Myocyte (in vitro differentiated cells): ENCODE measurements at regions not wholly inside any gene's neighbourhood (a gene's known extent, or its start where the extent isn't known, plus 50 kb on each side); places are given as distances from the start of the nearest gene placed in this dataset.
"Not testable (repeated sequence)": the region's sequence is repeated elsewhere in the genome, so short reads cannot be mapped to it uniquely, and the experiment has no call there.

Source experiments
- DNase-seq: peaks from one replicate; pipeline ENCODE4 v3.0.0-alpha.2; 2012; ENCODE audit warnings: low read depth

DNA sequence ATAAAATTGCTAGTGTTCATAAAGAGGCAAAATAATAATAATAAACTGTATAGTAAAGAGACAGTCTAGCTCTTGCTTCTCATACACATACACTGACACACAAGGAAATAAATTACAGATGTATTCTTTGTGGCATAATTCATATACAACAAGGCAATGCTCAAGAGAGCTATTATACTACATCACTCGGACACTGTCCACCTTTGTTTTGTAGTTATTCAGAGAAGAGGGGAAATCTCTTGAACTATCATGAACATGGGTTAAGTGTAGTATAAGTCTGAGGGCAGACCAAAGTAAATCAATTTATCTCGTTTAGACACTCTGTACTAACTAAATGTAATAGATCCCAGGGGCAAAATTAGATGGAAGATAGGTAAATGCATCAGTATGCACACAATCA is 72.7 kb upstream of the PHIP start:
- no peak for DNase-seq

DNA sequence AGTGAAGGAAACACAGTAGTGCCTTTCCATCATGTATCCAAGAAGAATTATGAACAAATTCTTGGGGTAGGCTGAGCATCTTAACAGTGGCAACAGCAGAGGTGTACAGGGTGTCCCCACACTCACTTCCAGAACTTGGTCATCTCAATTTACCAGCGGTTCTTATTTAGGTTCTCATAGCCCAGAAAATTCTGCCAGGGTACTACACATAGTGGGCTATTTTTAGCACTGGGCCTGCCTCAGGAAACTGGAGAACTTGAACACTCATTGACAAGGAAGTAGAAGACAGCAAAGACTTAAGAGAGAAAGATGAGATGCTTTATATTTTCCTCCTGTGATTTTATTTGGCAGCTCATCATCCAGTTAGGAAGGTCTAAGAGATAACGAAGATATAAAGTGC is 71.8 kb upstream of the PHIP start:
- peak; percentile 27 for DNase-seq

DNA sequence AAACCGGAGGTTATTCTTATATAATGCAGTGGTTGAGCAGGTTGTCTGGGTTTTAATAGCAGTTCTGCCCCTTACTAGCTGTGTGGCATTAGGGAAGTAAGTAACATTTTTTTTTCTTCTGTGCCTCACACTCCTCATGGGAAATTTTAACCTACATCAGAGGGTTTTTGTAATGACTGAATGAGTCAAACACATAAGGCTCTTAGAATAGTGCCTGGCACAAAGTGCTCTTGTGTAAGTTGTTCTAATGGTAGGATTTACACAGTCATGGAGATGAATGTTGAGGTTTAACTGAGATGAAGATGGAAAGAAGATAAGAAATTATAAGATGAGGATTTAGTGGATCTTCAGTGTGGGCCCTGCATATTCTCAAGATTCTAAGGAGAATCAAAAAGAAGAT is 68.4 kb upstream of the PHIP start:
- DNase-seq: no peak

DNA sequence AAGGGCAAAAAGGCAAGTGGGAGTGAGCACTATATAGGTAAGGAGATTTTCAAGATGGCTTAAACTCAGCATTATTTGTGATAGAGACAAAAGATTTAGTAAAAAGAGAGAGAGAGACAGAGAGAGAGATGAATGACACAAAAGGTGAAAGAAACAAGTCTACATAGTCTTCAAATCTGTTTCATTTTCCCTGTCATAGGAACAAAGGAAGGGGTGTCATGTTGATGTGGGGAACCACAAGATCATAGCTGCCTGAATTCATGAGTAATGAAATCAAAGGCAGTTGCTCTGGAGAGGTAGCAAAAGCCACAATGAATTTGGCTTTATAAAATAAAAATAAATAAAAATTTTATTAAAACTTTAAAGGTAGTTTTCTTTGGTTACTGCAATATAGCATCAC is 67.2 kb upstream of the PHIP start:
- DNase-seq: peak; percentile 45

DNA sequence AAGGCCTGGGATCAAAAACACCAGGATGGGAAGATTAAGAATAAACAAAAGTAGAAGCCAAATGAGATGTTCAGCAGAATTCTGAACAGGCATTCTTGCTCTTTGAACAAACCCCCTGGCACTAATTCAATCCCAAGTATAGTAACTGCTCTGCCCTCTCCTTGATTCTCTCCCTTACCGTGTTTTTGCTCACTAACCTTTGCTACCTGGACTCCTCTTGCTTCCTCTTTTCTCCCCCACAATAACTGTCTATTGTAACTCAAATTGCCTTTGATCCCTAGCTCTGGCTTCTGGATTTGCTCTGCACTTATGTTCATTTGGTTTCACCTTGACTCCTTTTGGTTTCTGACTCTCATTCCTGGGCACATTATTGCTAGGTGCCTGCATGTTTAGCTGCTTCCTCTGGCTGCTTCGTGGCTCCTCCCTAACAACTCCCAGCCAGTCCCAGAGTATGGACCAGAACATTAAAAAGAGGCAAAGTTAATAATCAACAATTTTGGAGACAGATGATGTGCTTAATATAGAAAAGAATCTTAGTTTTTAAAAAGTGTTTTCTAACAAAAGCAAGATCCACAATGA is 65.4 kb upstream of the PHIP start:
- DNase-seq: no peak

DNA sequence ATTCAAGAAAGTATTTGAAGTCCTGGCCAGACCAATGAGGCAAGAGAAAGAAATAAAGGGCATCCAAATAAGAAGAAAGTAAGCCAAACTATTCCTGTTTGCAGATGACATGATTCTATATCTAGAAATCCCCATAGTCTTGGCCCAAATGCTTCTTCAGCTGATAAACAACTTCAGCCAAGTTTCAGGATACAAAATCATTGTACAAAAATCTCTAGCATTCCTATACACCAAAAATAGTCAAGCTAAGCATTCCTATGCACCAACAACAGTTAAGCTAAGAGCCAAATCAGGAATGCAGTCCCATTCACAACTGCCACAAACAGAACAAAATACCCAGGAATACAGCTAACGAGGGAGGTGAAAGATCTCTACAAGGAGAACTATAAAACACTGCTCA is 60.1 kb upstream of the PHIP start:
- no peak for DNase-seq

DNA sequence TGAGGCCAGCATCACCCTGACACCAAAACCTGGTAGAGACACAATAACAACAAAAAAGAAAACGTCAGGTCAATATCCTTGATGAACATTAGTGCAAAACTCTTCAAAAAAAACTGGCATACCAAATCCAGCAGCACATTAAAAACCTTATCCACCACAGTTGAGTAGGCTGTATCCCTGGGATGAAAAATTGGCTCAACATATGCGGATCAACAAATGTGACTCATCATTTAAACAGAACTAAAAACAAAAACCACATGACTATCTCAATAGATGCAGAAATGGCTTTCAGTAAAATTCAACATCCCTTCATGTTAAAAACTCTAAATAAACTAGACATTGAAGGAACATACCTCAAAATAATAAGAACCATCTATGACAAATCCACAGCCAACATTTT is 59.6 kb upstream of the PHIP start:
- DNase-seq: peak; percentile 20

DNA sequence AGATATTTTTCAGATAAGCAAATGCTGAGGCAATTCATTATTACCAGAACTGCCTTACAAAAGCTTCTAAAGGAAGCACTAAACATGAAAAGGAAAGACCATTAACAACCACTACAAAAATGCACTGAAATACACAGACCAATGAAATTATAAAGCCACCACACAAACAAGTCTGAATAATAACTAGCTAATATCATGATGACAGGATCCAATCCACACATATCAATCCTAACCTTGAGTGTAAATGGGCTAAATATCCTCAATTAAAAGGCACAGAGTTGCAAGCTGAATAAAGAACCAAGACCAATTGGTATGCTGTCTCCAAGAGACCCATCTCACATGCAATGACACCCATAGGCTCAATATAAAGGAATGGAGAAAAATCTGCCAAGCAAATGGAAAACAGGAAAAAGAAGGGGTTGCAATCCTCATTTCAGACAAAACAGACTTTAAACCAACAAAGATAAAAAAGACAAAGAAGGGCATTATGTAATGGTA is 58.0 kb upstream of the PHIP start:
- DNase-seq: no peak

DNA sequence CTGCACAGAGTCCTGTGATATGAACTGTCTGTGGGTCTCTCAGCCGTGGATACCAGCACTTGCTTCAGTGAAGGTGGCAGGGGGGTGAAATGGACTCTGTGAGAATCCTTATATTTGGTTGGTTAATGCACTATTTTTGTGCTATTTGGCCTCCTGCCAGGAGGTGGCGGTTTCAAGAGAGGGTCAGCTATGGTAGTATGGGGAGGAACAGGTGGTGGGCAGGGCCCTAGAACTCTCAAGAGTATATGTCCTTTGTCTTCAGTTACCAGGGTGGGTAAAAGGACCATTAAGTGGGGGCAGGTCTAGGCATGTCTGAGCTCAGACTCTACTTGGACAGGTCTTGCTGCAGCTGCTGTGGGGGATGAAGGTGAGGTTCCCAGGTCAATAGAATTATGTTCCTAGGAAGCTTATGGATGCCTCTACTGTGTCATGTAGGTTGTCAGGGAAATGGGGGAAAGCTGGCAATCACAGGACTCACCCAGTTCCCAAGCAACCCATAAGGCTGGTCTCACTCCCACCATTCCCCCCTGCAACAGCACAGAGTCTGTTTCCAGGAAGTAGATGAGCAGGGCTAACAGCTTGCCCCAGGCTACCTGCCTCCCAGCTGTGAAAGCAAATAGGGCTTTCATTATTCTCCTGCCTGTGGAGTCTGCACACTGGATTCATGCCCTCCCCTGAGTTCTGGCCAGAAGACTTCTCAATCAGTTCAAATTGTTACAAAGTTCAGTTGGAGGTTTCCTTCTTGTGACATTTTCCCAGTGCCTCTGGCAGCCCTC is 56.8 kb upstream of the PHIP start:
- DNase-seq: no peak

DNA sequence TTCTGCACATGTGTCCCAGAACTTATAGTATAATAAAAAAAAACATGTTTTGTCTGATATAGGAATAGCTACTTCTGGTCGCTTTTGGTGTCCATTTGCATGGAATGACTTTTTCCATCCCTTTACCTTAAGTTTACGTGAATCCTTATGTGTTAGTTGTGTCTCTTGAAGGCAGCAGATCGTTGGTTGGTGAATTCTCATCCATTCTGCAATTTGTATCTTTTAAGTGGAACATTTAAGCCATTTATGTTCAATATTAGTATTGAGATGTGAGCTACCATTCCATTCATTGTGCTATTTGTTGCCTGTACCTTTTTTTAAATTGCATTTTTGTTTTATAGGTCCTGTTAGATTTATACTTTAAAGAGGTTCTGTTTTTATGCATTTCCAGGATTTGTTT is 55.1 kb upstream of the PHIP start:
- DNase-seq: no peak

DNA sequence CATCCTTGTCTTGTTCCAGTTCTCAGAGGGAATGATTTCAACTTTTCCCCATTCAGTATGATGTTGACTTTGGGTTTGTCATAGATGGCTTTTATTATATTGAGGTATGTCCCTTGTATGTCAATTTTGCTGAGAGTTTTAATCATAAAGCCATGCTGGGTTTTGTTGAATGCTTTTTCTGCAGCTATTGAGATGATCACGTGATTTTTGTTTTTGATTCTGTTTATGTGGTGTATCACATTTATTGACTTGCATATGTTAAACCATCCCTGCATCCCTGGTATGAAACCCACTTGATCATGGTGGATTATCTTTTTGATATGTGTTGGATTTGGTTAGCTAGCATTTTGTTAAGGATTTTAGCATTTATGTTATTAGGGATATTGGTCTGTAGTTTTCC is 53.2 kb upstream of the PHIP start:
- DNase-seq: not testable (repeated sequence)
